ENCODE measurements at regions not wholly inside any gene's neighbourhood (a gene's known extent, or its start where the extent isn't known, plus 50 kb on each side); places are given as distances from the start of the nearest gene placed in this dataset.
"Not testable (repeated sequence)": the region's sequence is repeated elsewhere in the genome, so short reads cannot be mapped to it uniquely, and the experiment has no call there.

- no peak for DNase-seq
- H3K4me3 ChIP-seq, result no peak overlapping the region
- H3K9me3 ChIP-seq, result no peaks in the 10 kb centered on the region
- no peak for TF ChIP-seq POLR2A (IDR thresholded peaks at IDR 0.05)
- TF ChIP-seq, protein P1, sequence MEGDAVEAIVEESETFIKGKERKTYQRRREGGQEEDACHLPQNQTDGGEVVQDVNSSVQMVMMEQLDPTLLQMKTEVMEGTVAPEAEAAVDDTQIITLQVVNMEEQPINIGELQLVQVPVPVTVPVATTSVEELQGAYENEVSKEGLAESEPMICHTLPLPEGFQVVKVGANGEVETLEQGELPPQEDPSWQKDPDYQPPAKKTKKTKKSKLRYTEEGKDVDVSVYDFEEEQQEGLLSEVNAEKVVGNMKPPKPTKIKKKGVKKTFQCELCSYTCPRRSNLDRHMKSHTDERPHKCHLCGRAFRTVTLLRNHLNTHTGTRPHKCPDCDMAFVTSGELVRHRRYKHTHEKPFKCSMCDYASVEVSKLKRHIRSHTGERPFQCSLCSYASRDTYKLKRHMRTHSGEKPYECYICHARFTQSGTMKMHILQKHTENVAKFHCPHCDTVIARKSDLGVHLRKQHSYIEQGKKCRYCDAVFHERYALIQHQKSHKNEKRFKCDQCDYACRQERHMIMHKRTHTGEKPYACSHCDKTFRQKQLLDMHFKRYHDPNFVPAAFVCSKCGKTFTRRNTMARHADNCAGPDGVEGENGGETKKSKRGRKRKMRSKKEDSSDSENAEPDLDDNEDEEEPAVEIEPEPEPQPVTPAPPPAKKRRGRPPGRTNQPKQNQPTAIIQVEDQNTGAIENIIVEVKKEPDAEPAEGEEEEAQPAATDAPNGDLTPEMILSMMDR (IDR thresholded peaks at IDR 0.05 in 4 of 5, conservative IDR thresholded peaks at IDR 0.05 in 1 of 5), result no peak
- intact Hi-C loops (cut with DNase I; ENCODE audit: low total_unique reads) (no loop called here), in situ Hi-C loops (cut with MboI; ENCODE audit: low sequenced_read_pairs in 4 of 4) (no loop called here)
- H3K27me3 ChIP-seq, result no peaks in the 10 kb centered on the region
- no peak overlapping the region for H3K27ac ChIP-seq
- no peaks in the 10 kb centered on the region for H3K4me1 ChIP-seq
- no peak for ATAC-seq
- H3K36me3 ChIP-seq, result no peaks in the 10 kb centered on the region
Observed at GRCh38 chr13:64477146-64477545, 2753.0 kb downstream of the PCDH9 start.

- H3K27ac ChIP-seq; H3K36me3 ChIP-seq; intact Hi-C loops (cut with DNase I; ENCODE audit: low total_unique reads); ATAC-seq; H3K9me3 ChIP-seq; in situ Hi-C loops (cut with MboI; ENCODE audit: low sequenced_read_pairs in 4 of 4); H3K4me1 ChIP-seq; H3K4me3 ChIP-seq; DNase-seq; H3K27me3 ChIP-seq: not testable (repeated sequence)
Observed at GRCh38 chr13:64476041-64476568, 2754.0 kb downstream of the PCDH9 start.

- no peak for ATAC-seq
- Histone ChIP-seq H3K36me3 (no peaks in the 10 kb centered on the region), H3K4me1 (no peaks in the 10 kb centered on the region), H3K27ac (no peak overlapping the region), H3K4me3 (no peak overlapping the region), H3K9me3 (no peaks in the 10 kb centered on the region), H3K27me3 (no peaks in the 10 kb centered on the region)
- intact Hi-C loops (cut with DNase I; ENCODE audit: low total_unique reads), result no loop called here
- no peak for TF ChIP-seq POLR2A (IDR thresholded peaks at IDR 0.05)
- TF ChIP-seq, protein P1 (IDR thresholded peaks at IDR 0.05 in 4 of 5, conservative IDR thresholded peaks at IDR 0.05 in 1 of 5), result no peak
- DNase-seq, result no peak
- in situ Hi-C loops (cut with MboI; ENCODE audit: low sequenced_read_pairs in 4 of 4), result no loop called here
Observed at GRCh38 chr13:64471916-64472315, 2758.2 kb downstream of the PCDH9 start.

GRCh38 chr13:64470751-64471150 is 2759.4 kb downstream of the PCDH9 start:
- ATAC-seq (no peak), DNase-seq (no peak)
- TF ChIP-seq, protein P1 (IDR thresholded peaks at IDR 0.05 in 4 of 5, conservative IDR thresholded peaks at IDR 0.05 in 1 of 5), result no peak
- no peak for TF ChIP-seq POLR2A (IDR thresholded peaks at IDR 0.05)
- Histone ChIP-seq H3K27me3 (no peaks in the 10 kb centered on the region), H3K4me3 (no peak overlapping the region), H3K36me3 (no peaks in the 10 kb centered on the region), H3K27ac (no peak overlapping the region), H3K4me1 (no peaks in the 10 kb centered on the region), H3K9me3 (no peaks in the 10 kb centered on the region)
- intact Hi-C loops (cut with DNase I; ENCODE audit: low total_unique reads), result no loop called here
- in situ Hi-C loops (cut with MboI; ENCODE audit: low sequenced_read_pairs in 4 of 4), result no loop called here

GRCh38 chr13:64459778-64460177 is 2770.4 kb downstream of the PCDH9 start:
- TF ChIP-seq, protein P1 (IDR thresholded peaks at IDR 0.05 in 4 of 5, conservative IDR thresholded peaks at IDR 0.05 in 1 of 5), result no peak
- TF ChIP-seq POLR2A (IDR thresholded peaks at IDR 0.05), result no peak
- in situ Hi-C loops (cut with MboI; ENCODE audit: low sequenced_read_pairs in 4 of 4), result no loop called here
- no peak for DNase-seq

More at GRCh38 chr13:64459778-64460177, 2770.4 kb downstream of the PCDH9 start:
- Histone ChIP-seq H3K36me3 (no peaks in the 10 kb centered on the region), H3K27me3 (no peaks in the 10 kb centered on the region), H3K27ac (no peak overlapping the region), H3K9me3 (no peaks in the 10 kb centered on the region), H3K4me3 (no peak overlapping the region), H3K4me1 (no peaks in the 10 kb centered on the region)
- intact Hi-C loops (cut with DNase I; ENCODE audit: low total_unique reads), result no loop called here
- no peak for ATAC-seq

Measured in gastrocnemius medialis (tissue), 4 donors.